HG03558 (cell line): ENCODE measurements at regions not wholly inside any gene's neighbourhood (a gene's known extent, or its start where the extent isn't known, plus 50 kb on each side); places are given as distances from the start of the nearest gene placed in this dataset.
"Not testable (repeated sequence)": the region's sequence is repeated elsewhere in the genome, so short reads cannot be mapped to it uniquely, and the experiment has no call there.

ENCODE experiments used
- ATAC-seq: cut with Tn5 transposase; IDR thresholded peaks from one replicate; pipeline ENCODE4 v1.9.1; 2021; ENCODE audit warnings: moderate number of reproducible peaks; ENCODE audit not compliant: unreplicated experiment; ENCODE audit errors: extremely low read depth

DNA sequence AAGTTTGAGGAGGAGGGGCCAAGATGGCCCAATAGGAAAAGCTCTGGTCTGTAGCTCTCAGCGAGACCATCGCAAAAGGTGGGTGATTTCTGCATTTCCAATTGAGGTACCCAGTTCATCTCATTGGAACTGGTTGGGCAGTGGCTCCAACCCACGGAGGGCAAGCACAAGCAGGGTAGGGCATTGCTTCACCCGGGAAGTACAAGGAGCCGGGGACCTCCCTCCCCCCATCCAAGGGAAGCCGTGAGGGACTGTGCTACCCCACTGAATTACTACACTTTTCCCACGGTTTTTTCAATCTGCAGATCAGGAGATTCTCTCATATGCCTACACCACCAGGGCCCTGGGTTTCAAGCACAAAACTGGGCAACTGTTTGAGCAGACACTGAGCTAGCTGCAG, 58.0 kb upstream of the EFCAB3 start:
- no peak for ATAC-seq

- no peak for ATAC-seq
These were observed 58.9 kb upstream of the EFCAB3 start for GRCh38 chr17:62321451-62321850.

DNA sequence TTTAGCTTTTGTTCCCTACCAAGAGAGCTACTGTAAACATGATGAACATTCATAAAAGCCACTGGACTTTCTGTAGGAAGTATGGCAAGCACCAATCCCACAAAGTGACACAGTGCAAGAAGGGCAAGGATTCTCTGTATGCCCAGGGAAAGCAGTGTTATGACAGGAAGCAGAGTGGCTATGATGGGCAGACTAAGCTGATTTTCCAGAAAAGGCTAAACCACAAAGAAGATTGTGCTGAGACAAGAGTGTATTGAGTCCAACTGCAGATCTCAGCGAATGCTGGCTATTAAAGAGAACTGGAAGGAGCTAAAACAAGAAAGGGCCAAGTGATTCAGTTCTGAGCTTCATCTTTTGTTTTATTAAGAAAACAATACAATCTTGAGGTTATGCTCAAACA, 60.5 kb upstream of the EFCAB3 start:
- no peak for ATAC-seq

GRCh38 chr17:62309396-62309795, 71.0 kb upstream of the EFCAB3 start:
- no peak for ATAC-seq

- no peak for ATAC-seq
These were observed 73.2 kb upstream of the EFCAB3 start for GRCh38 chr17:62307196-62307595.

- ATAC-seq = no peak
These were observed 76.9 kb upstream of the EFCAB3 start for GRCh38 chr17:62303476-62303875.

- no peak for ATAC-seq
These were observed 79.7 kb upstream of the EFCAB3 start for GRCh38 chr17:62300697-62301096.

- not testable (repeated sequence) for ATAC-seq
These were observed 105.1 kb upstream of the EFCAB3 start for GRCh38 chr17:62275290-62275689.

GRCh38 chr17:62268361-62268760, 112.0 kb upstream of the EFCAB3 start:
- ATAC-seq = not testable (repeated sequence)

DNA sequence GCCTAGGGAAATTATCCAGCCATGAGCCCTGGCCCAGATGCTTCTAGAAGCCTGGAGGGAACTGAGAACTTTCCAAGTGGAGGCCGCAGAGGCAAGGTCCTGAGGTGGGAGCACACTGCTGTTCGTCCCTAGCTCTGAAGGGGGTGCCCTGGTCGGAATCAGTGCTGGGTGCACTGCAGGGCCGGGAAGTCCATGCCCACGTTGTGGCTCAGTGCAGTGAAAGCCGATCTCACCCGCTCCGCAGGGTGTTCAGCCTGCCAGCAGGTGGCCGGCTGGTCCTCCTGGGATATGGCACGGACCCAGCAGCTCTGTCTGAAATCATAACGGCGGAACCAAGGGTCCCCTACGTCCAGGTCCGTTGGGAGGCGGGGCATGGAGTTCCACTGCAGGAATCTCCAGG, 115.4 kb upstream of the EFCAB3 start:
- not testable (repeated sequence) for ATAC-seq

DNA sequence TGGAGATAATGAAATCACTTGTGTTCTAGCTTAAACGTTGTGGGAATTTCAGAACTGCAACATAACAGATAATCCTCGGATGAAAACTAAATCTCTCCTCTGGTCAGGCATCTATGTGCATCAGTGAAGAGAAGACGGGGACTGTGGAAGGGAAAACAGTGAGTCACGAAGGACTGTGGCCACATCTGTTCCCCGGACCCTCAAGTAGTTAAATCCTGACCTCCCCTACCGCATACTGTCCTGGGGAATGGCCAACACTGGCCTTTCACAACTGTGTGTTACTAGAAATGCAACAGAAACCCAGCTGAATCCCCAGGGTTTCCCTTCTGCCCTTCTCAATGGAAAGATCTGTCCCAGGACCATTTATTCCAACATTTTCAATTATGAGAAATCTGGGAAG, 124.6 kb upstream of the EFCAB3 start:
- ATAC-seq = not testable (repeated sequence)

DNA sequence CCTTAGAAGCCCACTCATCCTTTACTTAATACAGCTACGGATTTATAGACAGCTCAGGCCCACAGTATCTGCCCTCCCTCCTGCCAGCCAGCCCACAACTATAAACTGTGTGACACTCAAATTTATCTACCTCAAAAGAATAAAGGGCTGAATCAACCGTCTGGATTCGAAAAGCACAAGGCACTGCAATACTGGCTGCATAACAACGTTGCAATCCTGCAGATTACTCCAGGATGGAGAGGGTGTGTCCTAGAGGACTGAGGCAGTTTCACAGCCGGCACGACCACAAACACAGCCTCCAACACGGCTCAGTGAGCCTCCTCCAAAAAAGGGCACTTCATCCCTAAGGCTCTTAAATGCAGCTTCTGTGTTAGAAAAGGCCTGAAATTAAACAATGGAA, 138.3 kb upstream of the EFCAB3 start:
- ATAC-seq = not testable (repeated sequence)

- not testable (repeated sequence) for ATAC-seq
These were observed 140.8 kb upstream of the EFCAB3 start for GRCh38 chr17:62239569-62239968.

- not testable (repeated sequence) for ATAC-seq
These were observed 141.6 kb upstream of the EFCAB3 start for GRCh38 chr17:62238551-62239338.

DNA sequence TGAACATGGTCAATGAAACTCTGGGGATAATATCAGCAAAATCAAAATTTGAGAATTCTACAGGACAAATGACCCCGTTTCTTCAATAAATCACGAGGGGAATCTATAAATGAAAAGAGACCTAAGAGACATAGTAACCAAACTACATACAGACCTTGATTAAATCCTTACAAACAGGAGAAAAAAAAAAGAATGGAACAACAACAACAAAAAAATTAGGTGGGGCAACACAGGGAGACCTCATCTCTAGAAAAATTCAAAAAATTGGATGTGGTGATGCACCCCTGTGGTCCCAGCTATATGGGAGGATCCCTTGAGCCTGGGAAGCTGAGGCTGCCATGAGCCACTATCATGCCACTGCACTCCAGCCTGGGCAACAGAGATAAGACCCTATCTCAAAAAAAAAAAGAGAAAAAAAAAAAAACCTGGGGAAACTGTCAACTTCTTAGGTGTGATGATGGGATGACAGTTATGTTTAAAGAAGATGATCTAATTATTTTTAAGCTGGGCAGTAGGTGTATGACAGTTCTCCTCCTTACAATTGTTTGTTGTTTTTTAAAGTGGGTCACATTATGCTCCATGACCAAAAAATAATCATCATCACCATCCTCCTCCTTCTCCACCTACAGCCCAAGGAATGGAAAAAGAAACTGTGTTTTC, 146.4 kb upstream of the EFCAB3 start:
- not testable (repeated sequence) for ATAC-seq

DNA sequence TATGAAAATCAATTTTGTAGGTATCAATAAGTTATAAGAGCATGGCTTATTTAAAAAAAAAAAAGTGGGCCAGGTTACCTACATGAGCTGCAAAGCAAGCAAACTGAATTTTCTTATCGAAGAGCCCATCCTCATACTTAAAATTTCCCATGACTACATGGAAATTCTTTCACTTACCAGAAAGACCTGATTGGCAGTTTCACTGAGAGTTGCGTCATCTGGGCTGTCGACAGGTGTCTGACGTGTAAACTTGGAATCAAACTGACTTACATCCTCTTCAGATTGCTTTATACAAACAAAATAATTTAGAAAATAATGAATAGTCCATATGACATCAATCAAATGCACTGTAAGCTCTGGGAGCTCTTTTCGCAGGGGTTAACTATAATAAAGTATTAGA, 149.1 kb upstream of the EFCAB3 start:
- ATAC-seq = not testable (repeated sequence)

GRCh38 chr17:62226610-62227240, 153.6 kb upstream of the EFCAB3 start:
- not testable (repeated sequence) for ATAC-seq

- not testable (repeated sequence) for ATAC-seq
These were observed 156.8 kb upstream of the EFCAB3 start for GRCh38 chr17:62223585-62223984.

DNA sequence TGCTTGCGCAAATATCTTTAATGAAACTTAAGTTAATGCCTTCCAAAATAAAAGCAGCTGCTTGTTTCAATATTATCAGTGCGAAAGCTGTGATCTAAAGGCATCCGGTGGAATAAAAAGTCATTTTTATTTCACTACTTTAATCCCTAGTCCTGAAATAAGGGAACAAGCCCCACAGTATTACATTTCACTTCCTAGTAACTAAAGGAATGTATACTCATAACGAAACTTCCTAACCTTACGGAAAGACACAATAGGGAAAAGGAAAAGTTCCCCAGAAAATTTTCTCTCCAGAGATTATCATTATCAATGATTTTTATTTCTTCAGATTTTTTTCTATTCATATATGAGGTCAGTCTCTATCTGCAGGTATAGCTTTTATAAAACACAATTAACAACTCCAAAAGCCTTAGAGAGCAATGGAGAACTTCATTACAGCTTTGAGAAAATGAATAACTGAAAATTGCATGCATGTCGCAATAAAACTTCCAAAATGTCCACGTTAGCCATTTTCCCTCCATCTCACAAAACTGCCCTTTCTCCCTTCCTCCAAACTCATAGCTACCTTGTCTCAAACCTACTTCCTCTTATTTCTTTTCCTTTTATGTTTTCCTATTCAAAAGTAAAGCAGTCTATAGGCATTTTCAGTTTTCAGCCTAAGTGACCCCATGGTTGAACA, 154.3 kb upstream of the MED13 start:
- no peak for ATAC-seq

- no peak for ATAC-seq
These were observed 151.8 kb upstream of the MED13 start for GRCh38 chr17:62216847-62217246.

- not testable (repeated sequence) for ATAC-seq
These were observed 150.8 kb upstream of the MED13 start for GRCh38 chr17:62215891-62216290.
